ENCODE measurements at regions not wholly inside any gene's neighbourhood (a gene's known extent, or its start where the extent isn't known, plus 50 kb on each side); places are given as distances from the start of the nearest gene placed in this dataset.

DNA sequence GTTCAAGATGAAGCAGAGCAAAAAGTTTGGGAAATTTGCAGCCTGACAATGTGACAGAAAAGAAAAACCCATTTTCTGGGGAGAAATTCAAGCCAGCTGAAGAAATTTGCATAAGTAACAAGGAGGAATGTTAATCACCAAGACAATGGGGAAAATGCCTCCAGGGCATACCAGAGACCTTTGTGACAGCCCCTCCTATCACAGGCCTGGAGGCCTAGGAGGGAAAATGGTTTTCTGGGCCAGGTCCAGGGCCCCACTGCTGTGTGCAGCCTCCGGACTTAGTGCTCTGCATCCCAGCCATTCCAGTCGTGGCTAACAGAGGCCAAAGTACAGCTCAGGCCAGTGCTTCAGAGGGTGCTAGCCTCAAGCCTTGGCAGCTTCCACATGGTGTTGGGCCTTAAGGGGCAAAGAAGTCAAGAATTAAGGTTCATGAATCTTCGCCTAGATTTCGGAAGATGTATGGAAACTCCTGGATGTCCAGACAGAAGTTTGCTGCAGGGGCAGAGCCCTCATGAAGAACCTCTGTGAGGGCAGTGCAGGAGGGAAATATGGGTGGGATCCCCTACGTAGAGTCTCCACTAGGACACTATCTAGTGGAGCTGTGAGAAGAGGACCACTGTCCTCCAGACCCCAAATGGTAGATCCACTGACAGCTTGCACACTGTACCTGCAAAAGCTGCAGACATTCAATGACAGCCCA lies 314.1 kb upstream of the TRIB2 start:
- TF ChIP-seq, protein P1, sequence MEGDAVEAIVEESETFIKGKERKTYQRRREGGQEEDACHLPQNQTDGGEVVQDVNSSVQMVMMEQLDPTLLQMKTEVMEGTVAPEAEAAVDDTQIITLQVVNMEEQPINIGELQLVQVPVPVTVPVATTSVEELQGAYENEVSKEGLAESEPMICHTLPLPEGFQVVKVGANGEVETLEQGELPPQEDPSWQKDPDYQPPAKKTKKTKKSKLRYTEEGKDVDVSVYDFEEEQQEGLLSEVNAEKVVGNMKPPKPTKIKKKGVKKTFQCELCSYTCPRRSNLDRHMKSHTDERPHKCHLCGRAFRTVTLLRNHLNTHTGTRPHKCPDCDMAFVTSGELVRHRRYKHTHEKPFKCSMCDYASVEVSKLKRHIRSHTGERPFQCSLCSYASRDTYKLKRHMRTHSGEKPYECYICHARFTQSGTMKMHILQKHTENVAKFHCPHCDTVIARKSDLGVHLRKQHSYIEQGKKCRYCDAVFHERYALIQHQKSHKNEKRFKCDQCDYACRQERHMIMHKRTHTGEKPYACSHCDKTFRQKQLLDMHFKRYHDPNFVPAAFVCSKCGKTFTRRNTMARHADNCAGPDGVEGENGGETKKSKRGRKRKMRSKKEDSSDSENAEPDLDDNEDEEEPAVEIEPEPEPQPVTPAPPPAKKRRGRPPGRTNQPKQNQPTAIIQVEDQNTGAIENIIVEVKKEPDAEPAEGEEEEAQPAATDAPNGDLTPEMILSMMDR (IDR thresholded peaks at IDR 0.05; ENCODE audit: insufficient read depth, low read length): no peak

DNA sequence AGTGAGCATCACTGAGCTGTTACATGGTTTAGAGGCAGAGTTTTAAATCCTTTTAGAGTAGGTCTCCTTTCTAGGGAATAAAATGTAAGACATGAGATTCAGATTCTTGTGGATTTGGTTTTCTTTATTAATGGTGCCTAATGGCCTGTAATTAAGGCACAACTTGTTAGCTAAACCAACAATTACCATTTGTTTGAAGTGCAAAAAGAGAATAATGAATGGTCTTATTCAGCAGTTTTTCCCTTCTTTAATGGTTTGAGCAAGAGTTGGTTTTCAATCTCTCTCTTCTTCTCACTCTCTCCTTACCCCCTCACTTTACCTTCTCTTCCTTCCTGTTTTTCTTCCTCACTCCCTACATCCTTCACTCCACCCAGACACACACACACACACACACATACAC lies 312.2 kb upstream of the TRIB2 start:
- TF ChIP-seq, protein P1 (IDR thresholded peaks at IDR 0.05; ENCODE audit: insufficient read depth, low read length): no peak
- DNase-seq (ENCODE audit: low read depth): no peak

More for the DNA sequence above, 314.1 kb upstream of the TRIB2 start:
- no peak overlapping the region for H3K4me3 ChIP-seq (ENCODE audit: low read depth, low read length)
- DNase-seq (ENCODE audit: low read depth): no peak

DNA sequence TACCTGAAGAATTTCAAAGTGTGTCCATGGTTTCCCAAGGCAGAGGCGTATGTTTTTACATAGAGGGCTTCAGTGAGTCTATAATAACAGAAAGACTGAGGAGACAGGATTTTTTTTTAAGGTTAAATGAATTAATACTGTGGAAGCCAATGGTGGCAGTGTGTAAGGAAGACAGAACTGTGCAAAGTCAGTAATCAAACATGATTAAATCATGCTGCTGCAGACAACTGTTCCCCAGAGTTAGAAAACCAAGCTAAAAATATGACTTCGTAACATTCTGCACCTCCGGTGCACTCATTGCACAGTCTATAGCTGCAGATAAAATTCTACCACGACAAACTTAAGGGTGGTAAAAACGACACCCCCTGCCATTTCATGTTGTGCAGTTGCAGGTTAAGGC lies 309.6 kb upstream of the TRIB2 start:
- no peak for DNase-seq (ENCODE audit: low read depth)
- TF ChIP-seq, protein P1 (IDR thresholded peaks at IDR 0.05; ENCODE audit: insufficient read depth, low read length): no peak
- H3K4me3 ChIP-seq (ENCODE audit: low read depth, low read length): no peak overlapping the region

More for the DNA sequence above, 312.2 kb upstream of the TRIB2 start:
- no peak overlapping the region for H3K4me3 ChIP-seq (ENCODE audit: low read depth, low read length)

DNA sequence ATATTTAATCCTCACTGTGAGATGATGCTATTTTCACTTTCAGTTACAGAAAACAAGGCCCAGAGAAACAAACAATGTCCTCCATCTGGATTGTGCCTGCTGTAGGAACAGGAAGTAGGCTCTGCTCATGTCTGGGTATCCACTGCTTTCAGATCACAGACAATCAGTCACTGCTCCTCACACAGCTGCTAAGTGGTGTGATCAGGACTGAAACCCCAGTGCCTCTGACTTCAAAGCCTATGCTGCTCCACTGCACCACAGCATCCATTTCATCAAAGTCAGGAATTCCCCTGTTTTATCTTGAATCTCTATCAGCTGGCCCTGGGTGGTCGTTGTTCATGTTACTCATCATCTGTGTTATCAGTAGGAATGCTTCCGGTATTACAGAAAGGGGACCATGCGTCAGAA lies 303.8 kb upstream of the TRIB2 start:
- TF ChIP-seq, protein P1 (IDR thresholded peaks at IDR 0.05; ENCODE audit: insufficient read depth, low read length): no peak
- H3K4me3 ChIP-seq (ENCODE audit: low read depth, low read length): no peak overlapping the region
- DNase-seq (ENCODE audit: low read depth): peak; percentile 42

DNA sequence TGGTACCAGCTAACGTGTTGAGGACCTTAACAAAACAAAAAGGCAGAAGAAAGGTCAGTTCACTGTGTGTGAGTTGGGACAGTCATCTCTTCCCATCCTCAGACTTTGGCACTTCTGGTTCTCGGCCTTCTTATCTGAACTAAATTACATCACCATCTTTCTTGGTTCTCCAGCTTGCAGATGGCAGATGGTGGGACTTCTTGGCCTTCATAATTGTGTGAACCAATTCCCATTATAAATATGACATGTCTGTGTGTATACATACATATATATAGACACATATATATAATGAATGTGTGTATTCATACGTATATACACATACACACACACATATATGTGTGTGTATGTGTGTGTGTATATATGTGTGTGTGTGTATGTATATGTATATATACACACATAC lies 301.2 kb upstream of the TRIB2 start:
- no peak for DNase-seq (ENCODE audit: low read depth)
- TF ChIP-seq, protein P1 (IDR thresholded peaks at IDR 0.05; ENCODE audit: insufficient read depth, low read length): no peak

DNA sequence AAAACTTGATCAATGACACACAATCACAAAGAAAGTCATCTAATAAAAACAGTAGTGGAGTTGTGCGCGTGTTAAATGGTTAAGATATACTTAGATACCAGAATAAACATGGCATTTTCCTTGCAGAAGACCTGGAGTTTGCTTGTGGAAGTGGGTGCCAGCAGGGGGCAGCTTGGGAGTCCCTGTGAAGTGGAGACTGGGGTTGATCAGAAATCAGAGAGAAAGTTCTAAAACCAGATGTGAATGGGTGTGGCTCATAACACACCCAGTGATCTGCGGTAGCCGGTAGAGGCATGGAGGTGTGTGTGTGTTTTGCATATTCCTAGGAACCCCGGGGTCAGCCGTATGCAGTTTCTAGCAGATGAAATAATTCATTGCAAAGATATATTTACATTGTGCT lies 300.1 kb upstream of the TRIB2 start:
- TF ChIP-seq, protein P1 (IDR thresholded peaks at IDR 0.05; ENCODE audit: insufficient read depth, low read length): peak; percentile 77
- H3K4me3 ChIP-seq (ENCODE audit: low read depth, low read length): no peak overlapping the region
- DNase-seq (ENCODE audit: low read depth): peak; percentile 76

More for the DNA sequence above, 301.2 kb upstream of the TRIB2 start:
- H3K4me3 ChIP-seq (ENCODE audit: low read depth, low read length): no peak overlapping the region

DNA sequence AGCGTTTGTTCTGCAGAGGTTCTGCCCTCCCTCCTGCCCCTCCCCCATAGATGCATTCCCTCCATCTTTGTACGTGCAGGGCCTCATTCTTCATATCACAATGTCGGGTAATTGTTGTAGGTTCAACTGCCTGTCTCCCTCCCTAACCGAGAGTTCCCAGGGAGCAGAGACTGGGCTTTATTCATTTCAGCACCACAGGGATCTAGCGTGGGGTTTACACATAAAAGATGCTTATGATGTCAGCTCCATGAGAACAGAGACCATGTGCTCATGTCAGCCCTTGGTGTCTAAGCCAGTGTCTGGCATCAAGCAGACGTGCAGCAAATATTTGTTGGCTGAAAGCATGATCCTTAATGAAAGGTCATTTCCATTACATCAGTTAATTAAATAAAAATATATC lies 298.9 kb upstream of the TRIB2 start:
- TF ChIP-seq, protein P1 (IDR thresholded peaks at IDR 0.05; ENCODE audit: insufficient read depth, low read length): no peak
- no peak for DNase-seq (ENCODE audit: low read depth)
- H3K4me3 ChIP-seq (ENCODE audit: low read depth, low read length): no peak overlapping the region
